ENCODE measurements at regions not wholly inside any gene's neighbourhood (a gene's known extent, or its start where the extent isn't known, plus 50 kb on each side); places are given as distances from the start of the nearest gene placed in this dataset.

DNA sequence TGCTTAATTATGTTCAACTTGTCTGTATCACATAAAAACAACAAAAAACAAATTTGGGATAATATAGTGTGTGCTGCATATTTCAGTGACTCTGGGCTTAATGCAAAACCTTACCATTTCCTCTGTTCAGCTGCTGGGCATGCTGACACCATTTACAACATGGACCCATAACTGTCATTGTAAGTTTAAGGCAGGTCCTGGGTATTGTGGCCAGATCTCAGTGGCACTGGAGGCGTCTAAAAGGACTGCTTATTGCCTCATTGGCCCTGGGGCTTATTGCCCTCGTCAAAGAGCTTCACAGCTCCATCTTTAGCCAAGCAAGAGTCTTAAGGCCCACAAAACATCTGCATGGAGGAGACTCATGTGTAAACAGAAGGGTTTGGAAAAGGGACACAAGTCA is 390.2 kb downstream of the NR2F2 start:
- H3K27ac ChIP-seq (ENCODE audit: low read length): no peak overlapping the region
- no peaks in the 10 kb centered on the region for H3K4me1 ChIP-seq (ENCODE audit: control insufficient read depth, insufficient read depth, low read length)
- H3K9me3 ChIP-seq (ENCODE audit: control insufficient read depth in 2 of 2, low read length in 2 of 2): no peaks in the 10 kb centered on the region
- no peaks in the 10 kb centered on the region for H3K27me3 ChIP-seq (ENCODE audit: control insufficient read depth in 1 of 2, insufficient read depth in 2 of 2, low read length in 2 of 2)
- H3K4me3 ChIP-seq (ENCODE audit: low read length in 2 of 2): no peak overlapping the region
- no peak overlapping the region for H3K9ac ChIP-seq (ENCODE audit: low read length in 2 of 2)
- H3K36me3 ChIP-seq (ENCODE audit: control insufficient read depth in 2 of 2, insufficient read depth in 2 of 2, low read length in 2 of 2): no peaks in the 10 kb centered on the region

DNA sequence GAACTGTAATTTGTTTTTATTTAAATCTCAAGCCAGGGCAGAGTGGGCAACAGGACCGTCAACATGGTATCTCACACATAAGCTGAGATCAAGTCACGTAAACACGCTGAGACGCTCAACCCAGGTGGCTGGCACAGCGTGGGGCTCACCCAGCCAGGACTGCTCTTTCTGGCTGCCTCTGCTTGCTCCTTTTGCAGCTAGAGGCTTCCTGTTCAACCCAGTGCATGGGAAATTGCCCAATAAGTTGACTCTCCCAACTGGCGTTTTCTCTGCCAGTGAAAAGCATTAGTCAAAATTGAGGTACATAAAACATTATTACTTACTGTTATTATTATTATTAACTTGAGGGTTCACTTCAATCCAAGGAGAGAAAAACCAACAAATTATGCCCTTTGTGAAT is 398.1 kb downstream of the NR2F2 start:
- no peak overlapping the region for H3K4me3 ChIP-seq (ENCODE audit: low read length in 2 of 2)

DNA sequence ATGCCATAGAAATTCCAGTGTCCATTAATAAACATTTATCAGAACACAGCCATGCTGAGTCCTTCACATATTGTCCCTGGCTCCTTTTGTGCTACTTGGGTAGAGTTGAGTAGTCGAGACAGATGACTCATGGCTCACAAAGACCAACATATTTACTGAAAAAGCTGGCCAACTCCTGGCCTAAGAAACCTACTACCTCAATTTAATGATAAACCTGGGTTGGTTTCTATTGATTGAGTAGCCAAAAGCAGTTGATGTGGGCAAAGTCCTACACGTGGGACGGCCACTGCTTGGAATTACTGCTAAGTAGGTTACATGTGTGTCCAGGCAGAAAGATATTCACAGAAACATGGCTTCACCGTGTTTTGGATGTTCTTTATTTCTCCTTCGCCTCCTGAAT is 402.2 kb downstream of the NR2F2 start:
- H3K4me1 ChIP-seq (ENCODE audit: control insufficient read depth, insufficient read depth, low read length): no peaks in the 10 kb centered on the region
- H3K9ac ChIP-seq (ENCODE audit: low read length in 2 of 2): no peak overlapping the region
- no peaks in the 10 kb centered on the region for H3K27me3 ChIP-seq (ENCODE audit: control insufficient read depth in 1 of 2, insufficient read depth in 2 of 2, low read length in 2 of 2)
- H3K9me3 ChIP-seq (ENCODE audit: control insufficient read depth in 2 of 2, low read length in 2 of 2): no peaks in the 10 kb centered on the region
- H3K4me3 ChIP-seq (ENCODE audit: low read length in 2 of 2): no peak overlapping the region
- no peaks in the 10 kb centered on the region for H3K36me3 ChIP-seq (ENCODE audit: control insufficient read depth in 2 of 2, insufficient read depth in 2 of 2, low read length in 2 of 2)
- no peak overlapping the region for H3K27ac ChIP-seq (ENCODE audit: low read length)

More for the DNA sequence above, 398.1 kb downstream of the NR2F2 start:
- H3K9me3 ChIP-seq (ENCODE audit: control insufficient read depth in 2 of 2, low read length in 2 of 2): no peaks in the 10 kb centered on the region
- no peaks in the 10 kb centered on the region for H3K36me3 ChIP-seq (ENCODE audit: control insufficient read depth in 2 of 2, insufficient read depth in 2 of 2, low read length in 2 of 2)
- no peak overlapping the region for H3K27ac ChIP-seq (ENCODE audit: low read length)
- no peaks in the 10 kb centered on the region for H3K27me3 ChIP-seq (ENCODE audit: control insufficient read depth in 1 of 2, insufficient read depth in 2 of 2, low read length in 2 of 2)
- H3K9ac ChIP-seq (ENCODE audit: low read length in 2 of 2): no peak overlapping the region
- no peaks in the 10 kb centered on the region for H3K4me1 ChIP-seq (ENCODE audit: control insufficient read depth, insufficient read depth, low read length)

DNA sequence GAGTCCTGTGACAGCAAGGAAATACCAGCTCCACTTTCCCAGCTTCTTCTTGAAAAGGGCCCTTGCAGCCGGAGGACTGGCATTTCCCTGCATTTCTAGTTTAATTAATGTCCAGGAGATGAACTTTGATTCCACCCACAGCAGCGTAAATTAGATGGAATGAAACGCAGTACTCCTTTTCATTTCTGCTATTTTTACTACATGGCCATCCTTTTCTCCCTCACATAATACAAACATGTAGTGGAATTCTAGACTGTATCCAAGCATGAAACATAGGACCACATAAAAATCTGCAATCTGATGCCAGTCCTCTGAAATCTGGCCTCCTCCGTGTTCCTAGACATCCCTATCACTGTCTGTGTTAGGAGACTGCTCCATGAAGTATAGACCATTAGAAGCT is 403.2 kb downstream of the NR2F2 start:
- Histone ChIP-seq H3K9ac (ENCODE audit: low read length in 2 of 2) (no peak overlapping the region), H3K27me3 (ENCODE audit: control insufficient read depth in 1 of 2, insufficient read depth in 2 of 2, low read length in 2 of 2) (no peaks in the 10 kb centered on the region), H3K27ac (ENCODE audit: low read length) (no peak overlapping the region), H3K36me3 (ENCODE audit: control insufficient read depth in 2 of 2, insufficient read depth in 2 of 2, low read length in 2 of 2) (no peaks in the 10 kb centered on the region), H3K4me3 (ENCODE audit: low read length in 2 of 2) (no peak overlapping the region), H3K4me1 (ENCODE audit: control insufficient read depth, insufficient read depth, low read length) (no peaks in the 10 kb centered on the region), H3K9me3 (ENCODE audit: control insufficient read depth in 2 of 2, low read length in 2 of 2) (no peaks in the 10 kb centered on the region)

DNA sequence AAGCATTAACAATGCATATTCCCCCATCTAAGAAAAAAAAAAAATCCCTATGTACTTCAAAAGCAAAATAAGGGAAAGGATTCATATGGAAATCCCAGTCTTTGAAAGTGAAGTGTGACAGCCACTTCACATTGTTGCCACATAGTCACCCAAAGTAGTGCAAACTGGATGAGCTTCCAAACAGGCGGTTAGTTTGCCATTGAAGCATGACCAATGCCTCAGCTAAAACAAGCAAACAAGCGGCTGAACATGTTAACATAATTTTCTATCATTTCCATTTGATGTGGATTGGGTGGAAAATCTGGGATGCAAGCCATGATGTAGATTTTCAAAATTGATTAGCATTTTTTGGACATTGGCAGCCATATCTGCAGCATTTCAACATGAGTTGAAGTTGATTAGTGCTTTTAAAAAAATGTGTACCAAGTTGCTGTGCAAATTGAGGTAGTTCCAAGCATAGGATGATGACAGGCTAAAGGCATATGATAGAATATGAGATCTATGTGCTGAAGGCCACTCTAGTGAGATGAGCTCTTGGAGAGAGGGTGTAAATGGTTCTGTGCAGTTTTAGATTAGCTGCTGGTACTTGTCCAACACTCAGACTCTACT is 405.2 kb downstream of the NR2F2 start:
- Histone ChIP-seq H3K4me1 (ENCODE audit: control insufficient read depth, insufficient read depth, low read length) (no peaks in the 10 kb centered on the region), H3K27ac (ENCODE audit: low read length) (no peak overlapping the region), H3K9me3 (ENCODE audit: control insufficient read depth in 2 of 2, low read length in 2 of 2) (no peaks in the 10 kb centered on the region), H3K27me3 (ENCODE audit: control insufficient read depth in 1 of 2, insufficient read depth in 2 of 2, low read length in 2 of 2) (no peaks in the 10 kb centered on the region), H3K9ac (ENCODE audit: low read length in 2 of 2) (no peak overlapping the region), H3K4me3 (ENCODE audit: low read length in 2 of 2) (no peak overlapping the region), H3K36me3 (ENCODE audit: control insufficient read depth in 2 of 2, insufficient read depth in 2 of 2, low read length in 2 of 2) (no peaks in the 10 kb centered on the region)

DNA sequence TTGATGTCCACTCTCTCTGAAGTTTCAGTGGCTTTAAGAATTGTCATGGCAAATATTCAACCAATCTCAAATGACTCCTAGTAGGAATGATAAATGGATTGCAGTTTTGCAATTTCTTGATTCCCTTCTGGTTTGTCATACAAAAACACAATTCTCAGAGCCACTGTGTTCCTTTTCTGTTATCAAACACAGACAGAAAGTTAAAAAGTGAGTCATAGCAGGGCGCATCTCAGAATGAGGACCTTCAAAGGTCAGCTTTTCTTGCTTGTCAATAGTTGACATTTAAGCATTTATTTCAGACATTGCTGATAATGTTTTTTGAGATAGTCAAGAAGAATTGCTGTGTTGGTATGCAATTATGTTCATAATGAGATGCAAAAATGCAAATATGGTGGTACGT is 405.9 kb downstream of the NR2F2 start:
- Histone ChIP-seq H3K4me1 (ENCODE audit: control insufficient read depth, insufficient read depth, low read length) (no peaks in the 10 kb centered on the region), H3K9me3 (ENCODE audit: control insufficient read depth in 2 of 2, low read length in 2 of 2) (no peaks in the 10 kb centered on the region), H3K4me3 (ENCODE audit: low read length in 2 of 2) (no peak overlapping the region), H3K36me3 (ENCODE audit: control insufficient read depth in 2 of 2, insufficient read depth in 2 of 2, low read length in 2 of 2) (no peaks in the 10 kb centered on the region), H3K9ac (ENCODE audit: low read length in 2 of 2) (no peak overlapping the region), H3K27me3 (ENCODE audit: control insufficient read depth in 1 of 2, insufficient read depth in 2 of 2, low read length in 2 of 2) (no peaks in the 10 kb centered on the region), H3K27ac (ENCODE audit: low read length) (no peak overlapping the region)

DNA sequence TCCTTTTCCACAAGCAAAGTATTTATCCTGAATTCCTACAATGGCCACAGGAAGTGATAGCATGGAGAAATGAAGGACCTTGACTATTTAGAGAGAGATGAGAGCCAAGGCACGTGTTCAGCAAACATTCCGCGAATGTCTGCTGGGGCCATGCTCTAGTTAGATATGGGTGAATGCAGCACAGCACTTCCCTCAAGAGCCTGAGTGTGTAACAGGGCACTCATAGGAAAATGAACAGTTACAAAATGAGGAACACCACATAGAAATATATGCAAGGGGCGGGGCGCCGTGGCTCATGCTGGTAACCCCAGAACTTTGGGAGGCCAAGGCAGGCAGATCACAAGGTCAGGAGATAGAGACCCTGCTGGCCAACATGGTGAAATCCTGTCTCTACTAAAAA is 406.9 kb downstream of the NR2F2 start:
- H3K27ac ChIP-seq (ENCODE audit: low read length): no peak overlapping the region
- H3K4me1 ChIP-seq (ENCODE audit: control insufficient read depth, insufficient read depth, low read length): no peaks in the 10 kb centered on the region
- no peaks in the 10 kb centered on the region for H3K36me3 ChIP-seq (ENCODE audit: control insufficient read depth in 2 of 2, insufficient read depth in 2 of 2, low read length in 2 of 2)
- H3K27me3 ChIP-seq (ENCODE audit: control insufficient read depth in 1 of 2, insufficient read depth in 2 of 2, low read length in 2 of 2): no peaks in the 10 kb centered on the region
- H3K4me3 ChIP-seq (ENCODE audit: low read length in 2 of 2): no peak overlapping the region
- H3K9ac ChIP-seq (ENCODE audit: low read length in 2 of 2): no peak overlapping the region
- no peaks in the 10 kb centered on the region for H3K9me3 ChIP-seq (ENCODE audit: control insufficient read depth in 2 of 2, low read length in 2 of 2)

DNA sequence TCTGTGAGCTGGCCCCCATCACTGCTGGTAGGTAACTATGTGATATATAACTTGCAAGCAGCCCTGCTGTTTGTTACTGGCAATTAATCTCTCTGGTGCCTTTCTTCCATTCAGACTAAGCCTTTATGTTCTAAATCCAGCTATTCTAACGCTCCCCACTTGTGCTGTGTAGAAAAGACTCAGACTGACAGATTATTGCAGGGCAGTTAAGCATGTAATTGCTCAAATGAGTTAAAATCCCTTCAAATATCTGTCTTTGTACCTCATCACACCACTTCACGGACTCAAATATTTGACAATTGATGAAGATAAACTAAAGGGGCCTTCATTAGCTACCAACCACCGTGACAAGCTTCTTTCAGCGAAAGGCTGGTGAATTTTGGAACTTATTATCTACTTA is 416.2 kb downstream of the NR2F2 start:
- no peaks in the 10 kb centered on the region for H3K4me1 ChIP-seq (ENCODE audit: control insufficient read depth, insufficient read depth, low read length)

DNA sequence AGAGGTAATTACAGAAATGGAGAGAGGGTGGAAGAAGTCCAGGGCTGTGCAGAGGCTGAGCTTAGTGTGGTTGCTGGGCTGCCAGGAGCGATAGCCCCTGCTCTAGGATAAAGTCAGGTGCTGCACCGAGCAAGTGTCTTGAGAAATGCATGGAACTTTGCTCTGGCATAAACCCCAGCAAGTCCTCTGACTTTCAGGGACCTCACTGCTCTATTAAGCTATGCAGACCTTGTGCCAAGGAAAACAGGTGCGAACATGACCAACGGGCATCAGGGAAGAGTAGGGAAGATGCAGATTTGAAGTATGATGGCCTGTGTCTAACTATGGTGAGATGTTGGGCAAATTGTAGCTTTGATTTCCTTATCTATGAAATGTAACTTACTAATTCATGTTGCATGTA is 416.8 kb downstream of the NR2F2 start:
- no peaks in the 10 kb centered on the region for H3K9me3 ChIP-seq (ENCODE audit: control insufficient read depth in 2 of 2, low read length in 2 of 2)
- no peak overlapping the region for H3K27ac ChIP-seq (ENCODE audit: low read length)
- no peaks in the 10 kb centered on the region for H3K4me1 ChIP-seq (ENCODE audit: control insufficient read depth, insufficient read depth, low read length)
- no peak overlapping the region for H3K4me3 ChIP-seq (ENCODE audit: low read length in 2 of 2)
- H3K36me3 ChIP-seq (ENCODE audit: control insufficient read depth in 2 of 2, insufficient read depth in 2 of 2, low read length in 2 of 2): no peaks in the 10 kb centered on the region
- H3K27me3 ChIP-seq (ENCODE audit: control insufficient read depth in 1 of 2, insufficient read depth in 2 of 2, low read length in 2 of 2): no peaks in the 10 kb centered on the region
- H3K9ac ChIP-seq (ENCODE audit: low read length in 2 of 2): no peak overlapping the region

More for the DNA sequence above, 416.2 kb downstream of the NR2F2 start:
- Histone ChIP-seq H3K36me3 (ENCODE audit: control insufficient read depth in 2 of 2, insufficient read depth in 2 of 2, low read length in 2 of 2) (no peaks in the 10 kb centered on the region), H3K27ac (ENCODE audit: low read length) (no peak overlapping the region), H3K4me3 (ENCODE audit: low read length in 2 of 2) (no peak overlapping the region), H3K9ac (ENCODE audit: low read length in 2 of 2) (no peak overlapping the region), H3K9me3 (ENCODE audit: control insufficient read depth in 2 of 2, low read length in 2 of 2) (no peaks in the 10 kb centered on the region), H3K27me3 (ENCODE audit: control insufficient read depth in 1 of 2, insufficient read depth in 2 of 2, low read length in 2 of 2) (no peaks in the 10 kb centered on the region)

DNA sequence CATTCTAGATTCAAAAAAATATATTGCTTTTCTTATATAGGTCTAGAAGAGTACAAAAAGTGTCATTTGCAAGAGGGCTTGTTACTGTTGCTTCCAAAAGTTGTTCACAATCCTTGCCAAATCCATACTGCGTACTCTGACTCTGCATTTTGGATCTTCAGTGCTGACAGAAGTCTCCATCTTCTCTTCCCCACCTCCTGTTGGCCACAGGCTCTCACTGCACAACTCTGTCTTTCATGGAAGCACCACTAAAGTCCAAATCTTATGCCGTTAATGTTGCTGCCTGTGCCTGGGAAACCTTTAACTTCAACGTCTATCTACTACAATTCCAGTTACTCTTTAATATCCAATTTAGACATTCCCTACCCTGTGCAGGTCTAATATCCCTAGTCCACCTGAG is 419.9 kb downstream of the NR2F2 start:
- Histone ChIP-seq H3K9ac (ENCODE audit: low read length in 2 of 2) (no peak overlapping the region), H3K27me3 (ENCODE audit: control insufficient read depth in 1 of 2, insufficient read depth in 2 of 2, low read length in 2 of 2) (no peaks in the 10 kb centered on the region), H3K9me3 (ENCODE audit: control insufficient read depth in 2 of 2, low read length in 2 of 2) (no peaks in the 10 kb centered on the region), H3K4me1 (ENCODE audit: control insufficient read depth, insufficient read depth, low read length) (no peaks in the 10 kb centered on the region), H3K27ac (ENCODE audit: low read length) (no peak overlapping the region), H3K4me3 (ENCODE audit: low read length in 2 of 2) (no peak overlapping the region), H3K36me3 (ENCODE audit: control insufficient read depth in 2 of 2, insufficient read depth in 2 of 2, low read length in 2 of 2) (no peaks in the 10 kb centered on the region)

DNA sequence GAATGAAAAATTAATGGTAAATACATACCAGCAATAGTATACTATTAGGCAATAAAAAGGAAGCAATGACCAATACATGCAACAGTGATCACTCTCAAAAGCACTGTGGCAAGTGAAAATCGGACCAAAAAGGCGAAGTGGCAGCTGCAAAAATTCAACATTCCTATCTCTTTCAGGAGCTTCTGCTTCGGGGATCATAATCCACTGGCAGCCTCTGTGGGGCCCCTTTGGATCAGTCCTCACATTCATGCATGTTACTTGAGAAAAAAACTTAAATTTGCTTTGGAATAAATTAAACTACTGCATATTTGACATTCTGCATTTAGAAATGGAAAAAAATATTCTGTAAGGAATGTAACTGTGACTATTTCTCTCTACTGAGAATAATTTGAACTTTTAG is 425.6 kb downstream of the NR2F2 start:
- no peaks in the 10 kb centered on the region for H3K9me3 ChIP-seq (ENCODE audit: control insufficient read depth in 2 of 2, low read length in 2 of 2)
- no peak overlapping the region for H3K4me3 ChIP-seq (ENCODE audit: low read length in 2 of 2)
- no peak overlapping the region for H3K9ac ChIP-seq (ENCODE audit: low read length in 2 of 2)
- no peaks in the 10 kb centered on the region for H3K4me1 ChIP-seq (ENCODE audit: control insufficient read depth, insufficient read depth, low read length)
- no peaks in the 10 kb centered on the region for H3K36me3 ChIP-seq (ENCODE audit: control insufficient read depth in 2 of 2, insufficient read depth in 2 of 2, low read length in 2 of 2)
- H3K27ac ChIP-seq (ENCODE audit: low read length): no peak overlapping the region
- no peaks in the 10 kb centered on the region for H3K27me3 ChIP-seq (ENCODE audit: control insufficient read depth in 1 of 2, insufficient read depth in 2 of 2, low read length in 2 of 2)
